Astrocyte (in vitro differentiated cells and primary cell): ENCODE measurements at regions not wholly inside any gene's neighbourhood (a gene's known extent, or its start where the extent isn't known, plus 50 kb on each side); places are given as distances from the start of the nearest gene placed in this dataset.

Experiments
- DNase-seq: peaks from one replicate; pipeline ENCODE4 v3.0.0-alpha.2; 2010; ENCODE audit warnings: low read depth
- FAIRE-seq: peaks from 2 replicates; lab custom pipeline; 2011; peaks lifted over from hg19 to GRCh38; lab: Jason Lieb, UNC
- H2AFZ ChIP-seq: 2 replicates; pipeline ENCODE4 v1.6.0; 2012; ENCODE audit warnings: low read depth, low read length, inconsistent platforms
- H3K27ac ChIP-seq: 2 replicates; pipeline ENCODE4 v1.5.1; 2011; ENCODE audit warnings: low read depth, low read length, inconsistent platforms
- H3K27me3 ChIP-seq: 2 replicates; pipeline ENCODE4 v1.6.0; 2011; ENCODE audit warnings: low read length, inconsistent platforms; ENCODE audit not compliant: insufficient read depth
- H3K36me3 ChIP-seq: 2 replicates; pipeline ENCODE4 v1.5.1; 2011; ENCODE audit warnings: low read length, inconsistent platforms; ENCODE audit not compliant: insufficient read depth
- H3K4me1 ChIP-seq: 2 replicates; pipeline ENCODE4 v1.5.1; 2011; ENCODE audit warnings: low read length, inconsistent platforms; ENCODE audit not compliant: insufficient read depth
- H3K4me2 ChIP-seq: 2 replicates; pipeline ENCODE4 v1.6.0; 2012; ENCODE audit warnings: low read length, inconsistent platforms
- H3K4me3 ChIP-seq: 2 replicates; pipeline ENCODE4 v1.5.1; 2011; ENCODE audit warnings: low read depth, mild to moderate bottlenecking, low read length, inconsistent platforms; ENCODE audit not compliant: insufficient read depth
- H3K79me2 ChIP-seq: 2 replicates; pipeline ENCODE4 v1.6.0; 2012; ENCODE audit warnings: mild to moderate bottlenecking, low read length, inconsistent platforms; ENCODE audit not compliant: insufficient read depth
- H3K9ac ChIP-seq: 2 replicates; pipeline ENCODE4 v1.6.0; 2012; ENCODE audit warnings: mild to moderate bottlenecking, low read length, inconsistent platforms
- H3K9me3 ChIP-seq: 2 replicates; pipeline ENCODE4 v1.5.1; 2012; ENCODE audit warnings: low read depth, mild to moderate bottlenecking, low read length, inconsistent platforms; ENCODE audit not compliant: insufficient read depth
- H4K20me1 ChIP-seq: 2 replicates; pipeline ENCODE4 v1.6.0; 2012; ENCODE audit warnings: low read length, inconsistent platforms; ENCODE audit not compliant: insufficient read depth
- H3K27ac Mint-ChIP-seq: one replicate; pipeline ENCODE4 v1.8.0; 2021; ENCODE audit warnings: mild to moderate bottlenecking, mixed read lengths; ENCODE audit not compliant: unreplicated experiment
- H3K27me3 Mint-ChIP-seq: one replicate; pipeline ENCODE4 v1.8.0; 2021; ENCODE audit warnings: low read depth, mixed read lengths; ENCODE audit not compliant: unreplicated experiment
- H3K36me3 Mint-ChIP-seq: one replicate; pipeline ENCODE4 v1.8.0; 2021; ENCODE audit warnings: low read depth, mixed read lengths; ENCODE audit not compliant: unreplicated experiment
- H3K4me1 Mint-ChIP-seq: one replicate; pipeline ENCODE4 v1.8.0; 2021; ENCODE audit warnings: low read depth, mixed read lengths; ENCODE audit not compliant: unreplicated experiment
- H3K4me3 Mint-ChIP-seq: one replicate; pipeline ENCODE4 v1.8.0; 2021; ENCODE audit warnings: mild to moderate bottlenecking, moderate library complexity, mixed read lengths; ENCODE audit not compliant: unreplicated experiment
- H3K9me3 Mint-ChIP-seq: one replicate; pipeline ENCODE4 v1.8.0; 2021; ENCODE audit warnings: mild to moderate bottlenecking, mixed read lengths; ENCODE audit not compliant: unreplicated experiment
- CTCF ChIP-seq: IDR thresholded peaks from 2 replicates; pipeline ENCODE4 v1.5.1; 2011; ENCODE audit warnings: low read depth, mild to moderate bottlenecking, inconsistent platforms, low read length, moderate library complexity; ENCODE audit not compliant: insufficient read depth
- EZH2 ChIP-seq: IDR thresholded peaks from 2 replicates; pipeline ENCODE4 v1.6.1; 2012; ENCODE audit warnings: mild to moderate bottlenecking, low read length, inconsistent platforms; ENCODE audit not compliant: insufficient read depth

GRCh38 chr7:114356133-114356532 is 58.5 kb upstream of the FOXP2 start:
- H3K9ac ChIP-seq, result no peak overlapping the region
- no peaks in the 10 kb centered on the region for H4K20me1 ChIP-seq
- Mint-ChIP-seq H3K36me3 (no peaks in the 10 kb centered on the region), H3K4me1 (peaks cover 3% of the 10 kb centered on the region), H3K9me3 (peaks cover 3% of the 10 kb centered on the region), H3K4me3 (no peak overlapping the region), H3K27ac (no peak overlapping the region), H3K27me3 (peaks cover 2% of the 10 kb centered on the region)
- no peaks in the 10 kb centered on the region for H3K36me3 ChIP-seq
- FAIRE-seq (no peak), DNase-seq (peak; percentile 35)
- no peaks in the 10 kb centered on the region for H3K27me3 ChIP-seq
- peak overlapping the region; percentile 62 for H3K4me2 ChIP-seq
- no peak for TF ChIP-seq EZH2
- no peak for TF ChIP-seq CTCF
- no peak overlapping the region for H3K4me3 ChIP-seq
- peaks cover 3% of the 10 kb centered on the region for H3K4me1 ChIP-seq
- no peak overlapping the region for H3K27ac ChIP-seq
- H3K9me3 ChIP-seq, result no peaks in the 10 kb centered on the region
- H3K79me2 ChIP-seq, result no peaks in the 10 kb centered on the region
- no peak overlapping the region for H2AFZ ChIP-seq

GRCh38 chr7:114354306-114354705 is 60.3 kb upstream of the FOXP2 start:
- no peak for DNase-seq
- Histone ChIP-seq H3K27me3 (no peaks in the 10 kb centered on the region), H3K27ac (no peak overlapping the region), H3K79me2 (no peaks in the 10 kb centered on the region), H3K36me3 (no peaks in the 10 kb centered on the region), H3K9ac (no peak overlapping the region), H3K4me3 (no peak overlapping the region), H3K9me3 (no peaks in the 10 kb centered on the region), H3K4me2 (no peak overlapping the region), H4K20me1 (no peaks in the 10 kb centered on the region), H3K4me1 (peaks cover 3% of the 10 kb centered on the region), H2AFZ (no peak overlapping the region)
- Mint-ChIP-seq H3K27me3 (peaks cover 2% of the 10 kb centered on the region), H3K27ac (no peak overlapping the region), H3K4me3 (no peak overlapping the region), H3K9me3 (peaks cover 3% of the 10 kb centered on the region), H3K36me3 (no peaks in the 10 kb centered on the region), H3K4me1 (peaks cover 3% of the 10 kb centered on the region)
- no peak for FAIRE-seq
- TF ChIP-seq CTCF (no peak), EZH2 (no peak)

- Mint-ChIP-seq H3K27ac (peak overlapping the region; percentile 2), H3K4me3 (no peak overlapping the region), H3K36me3 (no peaks in the 10 kb centered on the region), H3K4me1 (peaks cover 4% of the 10 kb centered on the region), H3K27me3 (no peaks in the 10 kb centered on the region), H3K9me3 (no peaks in the 10 kb centered on the region)
- Histone ChIP-seq H3K4me3 (no peak overlapping the region), H3K79me2 (no peaks in the 10 kb centered on the region), H3K27ac (no peak overlapping the region), H3K9ac (no peak overlapping the region), H3K36me3 (no peaks in the 10 kb centered on the region), H3K4me2 (no peak overlapping the region), H2AFZ (no peak overlapping the region), H3K9me3 (no peaks in the 10 kb centered on the region), H4K20me1 (no peaks in the 10 kb centered on the region), H3K27me3 (no peaks in the 10 kb centered on the region), H3K4me1 (no peaks in the 10 kb centered on the region)
- DNase-seq, result peak; percentile 75
- TF ChIP-seq CTCF (no peak), EZH2 (no peak)
- FAIRE-seq, result no peak
Measured at GRCh38 chr7:114345494-114345893, 69.1 kb upstream of the FOXP2 start.
